ENCODE measurements at regions not wholly inside any gene's neighbourhood (a gene's known extent, or its start where the extent isn't known, plus 50 kb on each side); places are given as distances from the start of the nearest gene placed in this dataset.

GRCh38 chr7:37536706-37537105 is 88.0 kb upstream of the ELMO1 start:
- TF ChIP-seq, protein P1, sequence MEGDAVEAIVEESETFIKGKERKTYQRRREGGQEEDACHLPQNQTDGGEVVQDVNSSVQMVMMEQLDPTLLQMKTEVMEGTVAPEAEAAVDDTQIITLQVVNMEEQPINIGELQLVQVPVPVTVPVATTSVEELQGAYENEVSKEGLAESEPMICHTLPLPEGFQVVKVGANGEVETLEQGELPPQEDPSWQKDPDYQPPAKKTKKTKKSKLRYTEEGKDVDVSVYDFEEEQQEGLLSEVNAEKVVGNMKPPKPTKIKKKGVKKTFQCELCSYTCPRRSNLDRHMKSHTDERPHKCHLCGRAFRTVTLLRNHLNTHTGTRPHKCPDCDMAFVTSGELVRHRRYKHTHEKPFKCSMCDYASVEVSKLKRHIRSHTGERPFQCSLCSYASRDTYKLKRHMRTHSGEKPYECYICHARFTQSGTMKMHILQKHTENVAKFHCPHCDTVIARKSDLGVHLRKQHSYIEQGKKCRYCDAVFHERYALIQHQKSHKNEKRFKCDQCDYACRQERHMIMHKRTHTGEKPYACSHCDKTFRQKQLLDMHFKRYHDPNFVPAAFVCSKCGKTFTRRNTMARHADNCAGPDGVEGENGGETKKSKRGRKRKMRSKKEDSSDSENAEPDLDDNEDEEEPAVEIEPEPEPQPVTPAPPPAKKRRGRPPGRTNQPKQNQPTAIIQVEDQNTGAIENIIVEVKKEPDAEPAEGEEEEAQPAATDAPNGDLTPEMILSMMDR (IDR thresholded peaks at IDR 0.05) = no peak
- no peak for TF ChIP-seq POLR2A (IDR thresholded peaks at IDR 0.05)

All from uterus (tissue), 2 donors.